NB4 (cell line): ENCODE measurements at regions not wholly inside any gene's neighbourhood (a gene's known extent, or its start where the extent isn't known, plus 50 kb on each side); places are given as distances from the start of the nearest gene placed in this dataset.

ENCODE experiments used
- DNase-seq: peaks from one replicate; pipeline ENCODE4 v3.0.0; 2010; ENCODE audit warnings: low read depth
- H3K4me3 ChIP-seq: one replicate; pipeline ENCODE4 v1.5.1; 2011; ENCODE audit warnings: mild to moderate bottlenecking, low read depth, low read length, moderate library complexity
- CTCF ChIP-seq: IDR thresholded peaks from one replicate; pipeline ENCODE4 v1.5.1; 2012; ENCODE audit warnings: low read depth, low read length
- MAX ChIP-seq: IDR thresholded peaks from 2 replicates; pipeline ENCODE4 v1.6.1; 2011; ENCODE audit warnings: low read depth, low read length
- MYC ChIP-seq: IDR thresholded peaks from 2 replicates; pipeline ENCODE4 v1.6.1; 2011; ENCODE audit warnings: low read depth, low read length
- POLR2A ChIP-seq: IDR thresholded peaks from 2 replicates; pipeline ENCODE4 v1.6.1; 2011; ENCODE audit warnings: mild to moderate bottlenecking; ENCODE audit not compliant: insufficient read length; ENCODE audit errors: extremely low read depth

GRCh38 chr1:38474738-38475623 is 384.6 kb downstream of the RRAGC start:
- H3K4me3 ChIP-seq: no peak overlapping the region
- TF ChIP-seq POLR2A: no peak
- TF ChIP-seq MYC: no peak
- no peak for TF ChIP-seq CTCF
- TF ChIP-seq MAX: no peak
- no peak for DNase-seq

GRCh38 chr1:38466487-38466886 is 393.1 kb downstream of the RRAGC start:
- DNase-seq: no peak
- no peak overlapping the region for H3K4me3 ChIP-seq
- TF ChIP-seq MAX (no peak), POLR2A (no peak), CTCF (no peak), MYC (no peak)

- no peak overlapping the region for H3K4me3 ChIP-seq
- TF ChIP-seq MYC (no peak), CTCF (no peak), POLR2A (no peak), MAX (no peak)
- DNase-seq: no peak
Observed at GRCh38 chr1:38465460-38465859, 394.1 kb downstream of the RRAGC start.

GRCh38 chr1:38464071-38464661 is 395.4 kb downstream of the RRAGC start:
- H3K4me3 ChIP-seq: no peak overlapping the region
- no peak for TF ChIP-seq MAX
- TF ChIP-seq POLR2A: no peak
- no peak for TF ChIP-seq CTCF
- no peak for TF ChIP-seq MYC
- no peak for DNase-seq

- TF ChIP-seq MAX: no peak
- DNase-seq: no peak
- no peak overlapping the region for H3K4me3 ChIP-seq
Observed at GRCh38 chr1:38463074-38463473, 396.5 kb downstream of the RRAGC start.

GRCh38 chr1:38456531-38456876 is 403.1 kb downstream of the RRAGC start:
- H3K4me3 ChIP-seq: no peak overlapping the region
- no peak for DNase-seq
- no peak for TF ChIP-seq MAX
- TF ChIP-seq POLR2A: no peak
- TF ChIP-seq CTCF: no peak
- TF ChIP-seq MYC: no peak
